ENCODE measurements at regions not wholly inside any gene's neighbourhood (a gene's known extent, or its start where the extent isn't known, plus 50 kb on each side); places are given as distances from the start of the nearest gene placed in this dataset.

DNA sequence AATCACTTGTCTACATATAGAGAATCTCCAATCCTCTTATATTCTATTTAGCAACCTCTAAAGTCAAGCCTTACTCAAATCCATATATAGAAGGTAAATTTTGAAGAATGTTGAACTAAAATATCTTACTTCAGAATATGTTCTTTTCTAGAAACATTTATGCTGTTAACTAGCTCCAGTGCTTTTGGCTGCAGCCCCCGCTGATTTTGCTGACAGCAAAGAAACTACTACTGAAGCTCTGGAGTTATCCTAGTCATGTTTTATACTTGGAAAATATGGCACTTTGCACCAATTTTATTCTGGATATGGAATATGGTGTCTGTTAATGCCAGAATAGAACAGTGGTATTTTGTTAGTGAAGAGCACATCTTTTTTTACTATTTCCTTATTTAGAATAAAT lies 212.4 kb upstream of the FSIP2 start:
- H4K20me1 ChIP-seq (ENCODE audit: insufficient read depth, low read length) = no peaks in the 10 kb centered on the region
- H3K4me1 ChIP-seq (ENCODE audit: insufficient read depth, low read length) = no peaks in the 10 kb centered on the region
- no peaks in the 10 kb centered on the region for H3K9me3 ChIP-seq (ENCODE audit: insufficient read depth, low read depth, low read length)
- no peak for FAIRE-seq
- Mint-ChIP-seq H3K27me3 (ENCODE audit: low read depth, unreplicated experiment) (no peaks in the 10 kb centered on the region), H3K9me3 (ENCODE audit: unreplicated experiment) (peaks cover 5% of the 10 kb centered on the region), H3K36me3 (ENCODE audit: low read depth, unreplicated experiment) (no peaks in the 10 kb centered on the region), H3K4me3 (ENCODE audit: unreplicated experiment) (no peak overlapping the region), H3K4me1 (ENCODE audit: low read depth, unreplicated experiment) (no peaks in the 10 kb centered on the region), H3K27ac (ENCODE audit: unreplicated experiment) (no peak overlapping the region)
- H3K79me2 ChIP-seq (ENCODE audit: insufficient read depth, low read length) = no peaks in the 10 kb centered on the region
- H3K27me3 ChIP-seq (ENCODE audit: insufficient read depth, low read length) = no peaks in the 10 kb centered on the region
- H3K4me3 ChIP-seq (ENCODE audit: insufficient read depth, low read depth, low read length) = no peak overlapping the region
- no peak overlapping the region for H3K4me2 ChIP-seq (ENCODE audit: low read length)
- DNase-seq (ENCODE audit: low read depth) = no peak
- H3K27ac ChIP-seq (ENCODE audit: low read depth, low read length) = no peak overlapping the region
- no peaks in the 10 kb centered on the region for H3K36me3 ChIP-seq (ENCODE audit: insufficient read depth, low read length)
- H3K9ac ChIP-seq (ENCODE audit: low read length) = no peak overlapping the region
- TF ChIP-seq, protein P1, sequence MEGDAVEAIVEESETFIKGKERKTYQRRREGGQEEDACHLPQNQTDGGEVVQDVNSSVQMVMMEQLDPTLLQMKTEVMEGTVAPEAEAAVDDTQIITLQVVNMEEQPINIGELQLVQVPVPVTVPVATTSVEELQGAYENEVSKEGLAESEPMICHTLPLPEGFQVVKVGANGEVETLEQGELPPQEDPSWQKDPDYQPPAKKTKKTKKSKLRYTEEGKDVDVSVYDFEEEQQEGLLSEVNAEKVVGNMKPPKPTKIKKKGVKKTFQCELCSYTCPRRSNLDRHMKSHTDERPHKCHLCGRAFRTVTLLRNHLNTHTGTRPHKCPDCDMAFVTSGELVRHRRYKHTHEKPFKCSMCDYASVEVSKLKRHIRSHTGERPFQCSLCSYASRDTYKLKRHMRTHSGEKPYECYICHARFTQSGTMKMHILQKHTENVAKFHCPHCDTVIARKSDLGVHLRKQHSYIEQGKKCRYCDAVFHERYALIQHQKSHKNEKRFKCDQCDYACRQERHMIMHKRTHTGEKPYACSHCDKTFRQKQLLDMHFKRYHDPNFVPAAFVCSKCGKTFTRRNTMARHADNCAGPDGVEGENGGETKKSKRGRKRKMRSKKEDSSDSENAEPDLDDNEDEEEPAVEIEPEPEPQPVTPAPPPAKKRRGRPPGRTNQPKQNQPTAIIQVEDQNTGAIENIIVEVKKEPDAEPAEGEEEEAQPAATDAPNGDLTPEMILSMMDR (IDR thresholded peaks at IDR 0.05; ENCODE audit: insufficient read depth, low read depth, low read length) = no peak
- TF ChIP-seq EZH2 (IDR thresholded peaks at IDR 0.05; ENCODE audit: insufficient read depth, low read length) = no peak
- H2AFZ ChIP-seq (ENCODE audit: low read depth, low read length) = no peak overlapping the region

DNA sequence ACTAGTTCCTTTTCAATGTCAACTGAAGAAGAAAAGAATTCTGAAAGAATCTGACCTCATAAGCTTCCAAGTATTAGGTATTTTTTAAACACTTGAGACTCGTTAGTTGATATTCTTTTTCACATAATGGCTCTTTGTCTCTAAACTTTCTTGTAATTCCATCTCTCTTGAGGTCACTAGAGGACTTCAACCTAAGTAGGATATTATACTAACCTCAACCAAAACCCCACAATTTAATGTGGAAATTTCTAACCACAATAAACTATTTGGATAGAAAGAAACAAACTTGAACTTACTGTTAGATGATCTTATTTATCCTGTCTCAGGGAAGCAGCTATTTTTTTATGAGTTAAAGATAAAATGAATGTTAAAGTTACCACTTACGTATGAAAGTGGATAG lies 206.9 kb upstream of the FSIP2 start:
- no peak for DNase-seq (ENCODE audit: low read depth)
- H3K9me3 Mint-ChIP-seq (ENCODE audit: unreplicated experiment) = no peaks in the 10 kb centered on the region

DNA sequence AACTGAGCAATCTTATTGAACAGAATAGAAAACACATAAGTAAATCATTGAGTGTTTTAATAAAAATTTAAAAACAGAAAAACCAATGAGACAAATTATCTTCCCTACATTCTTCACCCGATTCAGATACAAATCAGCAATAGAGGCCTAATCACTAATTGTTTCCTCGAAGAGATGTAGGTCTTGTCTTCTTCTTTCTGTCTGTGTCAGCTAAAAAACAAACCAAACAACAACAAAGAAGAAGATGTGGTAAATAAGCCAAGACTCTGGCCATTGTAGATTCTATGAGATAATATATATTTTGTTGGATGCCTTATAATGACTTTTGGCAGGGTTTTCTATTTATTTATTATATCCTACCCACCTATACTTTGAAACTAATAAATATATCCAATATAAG lies 200.9 kb upstream of the FSIP2 start:
- FAIRE-seq (no peak), DNase-seq (ENCODE audit: low read depth) (no peak)
- H3K36me3 ChIP-seq (ENCODE audit: insufficient read depth, low read length) = no peaks in the 10 kb centered on the region
- H3K9me3 ChIP-seq (ENCODE audit: insufficient read depth, low read depth, low read length) = no peaks in the 10 kb centered on the region
- Mint-ChIP-seq H3K27ac (ENCODE audit: unreplicated experiment) (no peak overlapping the region), H3K4me3 (ENCODE audit: unreplicated experiment) (no peak overlapping the region), H3K27me3 (ENCODE audit: low read depth, unreplicated experiment) (no peaks in the 10 kb centered on the region), H3K36me3 (ENCODE audit: low read depth, unreplicated experiment) (no peaks in the 10 kb centered on the region), H3K4me1 (ENCODE audit: low read depth, unreplicated experiment) (no peaks in the 10 kb centered on the region), H3K9me3 (ENCODE audit: unreplicated experiment) (no peaks in the 10 kb centered on the region)
- H2AFZ ChIP-seq (ENCODE audit: low read depth, low read length) = no peak overlapping the region
- H3K27me3 ChIP-seq (ENCODE audit: insufficient read depth, low read length) = no peaks in the 10 kb centered on the region
- H3K27ac ChIP-seq (ENCODE audit: low read depth, low read length) = no peak overlapping the region
- H4K20me1 ChIP-seq (ENCODE audit: insufficient read depth, low read length) = no peaks in the 10 kb centered on the region
- TF ChIP-seq, protein P1 (IDR thresholded peaks at IDR 0.05; ENCODE audit: insufficient read depth, low read depth, low read length) = no peak
- no peak for TF ChIP-seq EZH2 (IDR thresholded peaks at IDR 0.05; ENCODE audit: insufficient read depth, low read length)
- H3K4me1 ChIP-seq (ENCODE audit: insufficient read depth, low read length) = no peaks in the 10 kb centered on the region
- H3K79me2 ChIP-seq (ENCODE audit: insufficient read depth, low read length) = no peaks in the 10 kb centered on the region
- H3K9ac ChIP-seq (ENCODE audit: low read length) = no peak overlapping the region
- H3K4me2 ChIP-seq (ENCODE audit: low read length) = no peak overlapping the region
- H3K4me3 ChIP-seq (ENCODE audit: insufficient read depth, low read depth, low read length) = no peak overlapping the region

More for the DNA sequence above, 206.9 kb upstream of the FSIP2 start:
- Mint-ChIP-seq H3K4me1 (ENCODE audit: low read depth, unreplicated experiment) (no peaks in the 10 kb centered on the region), H3K27me3 (ENCODE audit: low read depth, unreplicated experiment) (no peaks in the 10 kb centered on the region), H3K27ac (ENCODE audit: unreplicated experiment) (no peak overlapping the region), H3K4me3 (ENCODE audit: unreplicated experiment) (no peak overlapping the region), H3K36me3 (ENCODE audit: low read depth, unreplicated experiment) (no peaks in the 10 kb centered on the region)
- Histone ChIP-seq H3K9ac (ENCODE audit: low read length) (no peak overlapping the region), H3K36me3 (ENCODE audit: insufficient read depth, low read length) (no peaks in the 10 kb centered on the region), H3K79me2 (ENCODE audit: insufficient read depth, low read length) (no peaks in the 10 kb centered on the region), H3K9me3 (ENCODE audit: insufficient read depth, low read depth, low read length) (no peaks in the 10 kb centered on the region), H3K27me3 (ENCODE audit: insufficient read depth, low read length) (no peaks in the 10 kb centered on the region), H3K4me2 (ENCODE audit: low read length) (no peak overlapping the region), H3K4me1 (ENCODE audit: insufficient read depth, low read length) (no peaks in the 10 kb centered on the region), H3K4me3 (ENCODE audit: insufficient read depth, low read depth, low read length) (no peak overlapping the region), H3K27ac (ENCODE audit: low read depth, low read length) (no peak overlapping the region), H2AFZ (ENCODE audit: low read depth, low read length) (no peak overlapping the region), H4K20me1 (ENCODE audit: insufficient read depth, low read length) (no peaks in the 10 kb centered on the region)
- TF ChIP-seq, protein P1 (IDR thresholded peaks at IDR 0.05; ENCODE audit: insufficient read depth, low read depth, low read length) = no peak
- no peak for TF ChIP-seq EZH2 (IDR thresholded peaks at IDR 0.05; ENCODE audit: insufficient read depth, low read length)
- FAIRE-seq = no peak
